Thymus (tissue), 11 donors: ENCODE measurements at regions not wholly inside any gene's neighbourhood (a gene's known extent, or its start where the extent isn't known, plus 50 kb on each side); places are given as distances from the start of the nearest gene placed in this dataset.
A peak's percentile ranks its signal among the peaks of the same experiment; 100 is the strongest.

Experiments
- DNase-seq, 9 donors: peaks; one replicate each; pipeline ENCODE4 v3.0.0-alpha.2; 2013; ENCODE audit warnings: low spot score in 9 of 9, low read depth in 6 of 9, missing footprints in 1 of 9
- H3K27ac ChIP-seq, 2 donors: one replicate each; pipeline ENCODE4 v1.5.1; 2013; ENCODE audit warnings: control low read depth in 1 of 2, low read depth in 1 of 2, low read length in 1 of 2, mild to moderate bottlenecking in 1 of 2, moderate library complexity in 1 of 2
- H3K27me3 ChIP-seq, 2 donors: one replicate each; pipeline ENCODE4 v1.5.1; 2013; ENCODE audit warnings: low read length in 1 of 2; ENCODE audit not compliant: control insufficient read depth in 2 of 2, insufficient read depth in 1 of 2
- H3K36me3 ChIP-seq, 2 donors: one replicate each; pipeline ENCODE4 v1.5.1; 2013; ENCODE audit warnings: low read length in 1 of 2, mild to moderate bottlenecking in 1 of 2, moderate library complexity in 1 of 2; ENCODE audit not compliant: control insufficient read depth in 2 of 2, insufficient read depth in 2 of 2
- H3K4me1 ChIP-seq, 2 donors: one replicate each; pipeline ENCODE4 v1.5.1; 2013; ENCODE audit warnings: low read length in 2 of 2; ENCODE audit not compliant: control insufficient read depth in 2 of 2, insufficient read depth in 2 of 2
- H3K4me3 ChIP-seq, 2 donors: one replicate each; pipeline ENCODE4 v1.5.1; 2013; ENCODE audit warnings: low read length in 2 of 2, control low read depth in 1 of 2, mild to moderate bottlenecking in 1 of 2
- H3K9me3 ChIP-seq, 2 donors: one replicate each; pipeline ENCODE4 v1.5.1; 2013; ENCODE audit warnings: low read length in 1 of 2, mild to moderate bottlenecking in 1 of 2; ENCODE audit not compliant: control insufficient read depth in 2 of 2, insufficient read depth in 1 of 2
- WGBS: extraction: QIAGEN DNeasy Blood & Tissue Kit; methylation state at CpG from one replicate; pipeline ENCODE4 v1.1.7; 2013; 5-methylcytosine and 5-hydroxymethylcytosine counted together
- donor health status: healthy.

GRCh38 chr5:62043289-62044280 lies 262.4 kb upstream of the KIF2A start:
- H3K4me1 ChIP-seq, result no peaks in the 10 kb centered on the region
- WGBS, result 47% methylated on average over 4 of the region's 4 CpGs
- no peak for DNase-seq
- H3K4me3 ChIP-seq, result no peak overlapping the region
- no peaks in the 10 kb centered on the region for H3K9me3 ChIP-seq
- H3K27ac ChIP-seq, result no peak overlapping the region
- no peaks in the 10 kb centered on the region for H3K36me3 ChIP-seq
- no peaks in the 10 kb centered on the region for H3K27me3 ChIP-seq

DNA sequence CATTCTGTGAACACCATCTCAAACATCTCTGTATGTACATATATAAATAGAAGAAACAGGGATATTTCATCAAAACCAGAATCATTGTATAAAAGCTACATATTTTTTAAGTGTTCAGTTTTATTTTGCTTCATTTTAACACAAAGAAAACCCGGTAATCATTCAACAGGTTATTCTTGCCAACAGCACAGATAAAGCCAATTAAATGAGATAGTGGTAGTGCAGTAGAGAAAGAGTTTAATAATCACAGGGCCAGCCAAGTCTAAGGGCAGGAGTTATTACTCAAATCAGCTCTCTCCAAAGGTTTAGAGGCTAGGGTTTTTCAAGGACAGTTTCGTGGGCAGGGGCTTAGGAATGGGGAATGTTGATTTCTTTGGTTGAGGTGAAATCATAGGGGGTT lies 261.0 kb upstream of the KIF2A start:
- H3K36me3 ChIP-seq, result no peaks in the 10 kb centered on the region
- H3K4me1 ChIP-seq, result no peaks in the 10 kb centered on the region
- 85% methylated on average over 2 of the region's 2 CpGs for WGBS
- no peaks in the 10 kb centered on the region for H3K9me3 ChIP-seq
- DNase-seq, result no peak
- no peak overlapping the region for H3K27ac ChIP-seq
- H3K4me3 ChIP-seq, result no peak overlapping the region
- H3K27me3 ChIP-seq, result peaks cover 0 to 2% of the 10 kb centered on the region in 2 donors

DNA sequence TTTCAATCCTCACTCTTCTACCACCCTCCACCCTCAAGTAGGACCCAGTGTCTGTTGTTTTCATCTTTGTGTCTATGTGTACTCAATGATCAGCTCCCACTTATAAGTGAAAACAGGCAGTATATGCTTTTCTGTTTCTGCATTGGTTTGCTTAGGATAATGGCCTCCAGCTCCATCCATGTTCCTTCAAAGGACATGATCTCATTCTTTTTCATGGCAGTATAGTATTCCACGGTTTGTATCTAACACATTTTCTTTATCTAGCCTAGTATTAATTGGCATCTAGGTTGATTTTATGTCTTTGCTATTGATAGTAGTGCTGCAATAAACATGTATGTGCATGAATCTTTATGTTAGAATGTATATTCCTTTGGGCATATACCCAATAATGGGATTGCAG lies 259.8 kb upstream of the KIF2A start:
- peaks cover 0 to 2% of the 10 kb centered on the region in 2 donors for H3K27me3 ChIP-seq
- H3K36me3 ChIP-seq, result no peaks in the 10 kb centered on the region
- no peak overlapping the region for H3K4me3 ChIP-seq
- H3K4me1 ChIP-seq, result no peaks in the 10 kb centered on the region
- no peaks in the 10 kb centered on the region for H3K9me3 ChIP-seq
- H3K27ac ChIP-seq, result no peak overlapping the region
- DNase-seq, result no peak
- 90% methylated on average over 1 of the region's 1 CpG for WGBS

DNA sequence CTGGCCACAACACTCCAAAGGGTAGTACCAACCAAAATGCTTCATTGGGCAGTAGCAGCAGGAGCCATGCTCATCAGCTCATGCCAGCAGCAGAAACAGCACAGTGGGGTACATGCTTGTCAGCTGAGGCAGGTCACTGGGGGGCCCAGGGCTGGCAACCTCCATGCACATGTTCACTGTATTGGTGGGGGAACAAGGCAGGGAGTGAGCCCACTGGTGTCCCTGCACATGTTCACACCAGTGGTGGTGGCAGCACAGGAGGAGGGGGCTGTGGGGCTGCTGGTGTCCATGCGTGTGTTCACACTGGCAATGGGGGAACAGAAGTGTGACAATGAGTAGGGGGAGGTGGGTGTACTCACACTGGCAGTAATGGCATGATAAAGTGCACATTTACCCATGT lies 254.3 kb upstream of the KIF2A start:
- no peak for DNase-seq
- WGBS, result 97% methylated on average over 1 of the region's 1 CpG

GRCh38 chr5:62059960-62060359 lies 246.0 kb upstream of the KIF2A start:
- WGBS, result 85% methylated on average over 2 of the region's 2 CpGs
- H3K27me3 ChIP-seq, result no peaks in the 10 kb centered on the region
- no peak overlapping the region for H3K27ac ChIP-seq
- no peak for DNase-seq
- H3K9me3 ChIP-seq, result no peaks in the 10 kb centered on the region
- H3K36me3 ChIP-seq, result no peaks in the 10 kb centered on the region
- no peaks in the 10 kb centered on the region for H3K4me1 ChIP-seq
- H3K4me3 ChIP-seq, result no peak overlapping the region

More for the DNA sequence above, 254.3 kb upstream of the KIF2A start:
- H3K4me1 ChIP-seq, result peaks cover 3 to 6% of the 10 kb centered on the region in 2 donors
- no peak overlapping the region for H3K27ac ChIP-seq
- peaks cover 0 to 5% of the 10 kb centered on the region in 2 donors for H3K27me3 ChIP-seq
- peaks cover 2% of the 10 kb centered on the region in 2 donors for H3K9me3 ChIP-seq
- no peak overlapping the region for H3K4me3 ChIP-seq
- H3K36me3 ChIP-seq, result no peaks in the 10 kb centered on the region

GRCh38 chr5:62065050-62065449 lies 241.0 kb upstream of the KIF2A start:
- Histone ChIP-seq H3K9me3 (no peaks in the 10 kb centered on the region), H3K27ac (no peak overlapping the region), H3K36me3 (no peaks in the 10 kb centered on the region), H3K4me1 (no peaks in the 10 kb centered on the region), H3K27me3 (no peaks in the 10 kb centered on the region), H3K4me3 (no peak overlapping the region)
- 93% methylated on average over 4 of the region's 4 CpGs for WGBS
- no peak for DNase-seq

GRCh38 chr5:62066761-62067277 lies 239.2 kb upstream of the KIF2A start:
- H3K27me3 ChIP-seq, result no peaks in the 10 kb centered on the region
- no peak for DNase-seq
- no peaks in the 10 kb centered on the region for H3K9me3 ChIP-seq
- no peaks in the 10 kb centered on the region for H3K4me1 ChIP-seq
- no peak overlapping the region for H3K27ac ChIP-seq
- no peak overlapping the region for H3K4me3 ChIP-seq
- no peaks in the 10 kb centered on the region for H3K36me3 ChIP-seq

- 95% methylated on average over 3 of the region's 3 CpGs for WGBS
- H3K27ac ChIP-seq, result no peak overlapping the region
- no peaks in the 10 kb centered on the region for H3K36me3 ChIP-seq
- no peaks in the 10 kb centered on the region for H3K27me3 ChIP-seq
- no peaks in the 10 kb centered on the region for H3K4me1 ChIP-seq
- H3K9me3 ChIP-seq, result no peaks in the 10 kb centered on the region
- DNase-seq, result no peak
- no peak overlapping the region for H3K4me3 ChIP-seq
Observed at GRCh38 chr5:62068554-62068953, 237.5 kb upstream of the KIF2A start.

- no peak overlapping the region for H3K4me3 ChIP-seq
- no peaks in the 10 kb centered on the region for H3K9me3 ChIP-seq
- 64% methylated on average over 4 of the region's 4 CpGs for whole genome bisulfite sequencing
- peaks cover 2 to 16% of the 10 kb centered on the region in 2 donors for H3K4me1 ChIP-seq
- H3K27me3 ChIP-seq, result no peaks in the 10 kb centered on the region
- H3K36me3 ChIP-seq, result no peaks in the 10 kb centered on the region
- H3K27ac ChIP-seq, result no peak overlapping the region
- peak in 1 of 9 donors; percentile 19 for DNase-seq
Observed at GRCh38 chr5:62077387-62077786, 228.6 kb upstream of the KIF2A start.
